Endothelial cell (in vitro differentiated cells): ENCODE measurements at regions not wholly inside any gene's neighbourhood (a gene's known extent, or its start where the extent isn't known, plus 50 kb on each side); places are given as distances from the start of the nearest gene placed in this dataset.

Source experiments
- DNase-seq: peaks from one replicate; pipeline ENCODE4 v3.0.0; 2021; ENCODE audit warnings: low spot score
- H3K27ac Mint-ChIP-seq: one replicate; pipeline ENCODE4 v1.8.0; 2021; ENCODE audit warnings: mixed read lengths, inconsistent platforms; ENCODE audit not compliant: unreplicated experiment
- H3K27me3 Mint-ChIP-seq: one replicate; pipeline ENCODE4 v1.8.0; 2021; ENCODE audit warnings: mild to moderate bottlenecking, moderate library complexity, mixed read lengths, inconsistent platforms; ENCODE audit not compliant: unreplicated experiment
- H3K36me3 Mint-ChIP-seq: one replicate; pipeline ENCODE4 v1.8.0; 2021; ENCODE audit warnings: mild to moderate bottlenecking, low read depth, mixed read lengths, inconsistent platforms; ENCODE audit not compliant: unreplicated experiment
- H3K4me1 Mint-ChIP-seq: one replicate; pipeline ENCODE4 v1.8.0; 2021; ENCODE audit warnings: mild to moderate bottlenecking, mixed read lengths, inconsistent platforms; ENCODE audit not compliant: unreplicated experiment
- H3K4me3 Mint-ChIP-seq: one replicate; pipeline ENCODE4 v1.8.0; 2021; ENCODE audit warnings: mild to moderate bottlenecking, mixed read lengths, inconsistent platforms; ENCODE audit not compliant: unreplicated experiment
- H3K9me3 Mint-ChIP-seq: one replicate; pipeline ENCODE4 v1.8.0; 2021; ENCODE audit warnings: mixed read lengths, inconsistent platforms; ENCODE audit not compliant: unreplicated experiment
- CTCF ChIP-seq: fragments of 200-600 bp; sonication (generic); IDR thresholded peaks from one replicate; pipeline ENCODE4 v1.5.0; 2021; ENCODE audit warnings: antibody characterized with exemption; ENCODE audit not compliant: unreplicated experiment

GRCh38 chr18:55838319-55838718 lies 250.3 kb upstream of the TCF4 start:
- no peak overlapping the region for H3K4me3 Mint-ChIP-seq
- H3K27ac Mint-ChIP-seq = no peak overlapping the region
- H3K36me3 Mint-ChIP-seq = peaks cover 5% of the 10 kb centered on the region
- H3K9me3 Mint-ChIP-seq = no peaks in the 10 kb centered on the region
- no peaks in the 10 kb centered on the region for H3K27me3 Mint-ChIP-seq
- DNase-seq = no peak
- TF ChIP-seq CTCF = no peak
- H3K4me1 Mint-ChIP-seq = no peaks in the 10 kb centered on the region

DNA sequence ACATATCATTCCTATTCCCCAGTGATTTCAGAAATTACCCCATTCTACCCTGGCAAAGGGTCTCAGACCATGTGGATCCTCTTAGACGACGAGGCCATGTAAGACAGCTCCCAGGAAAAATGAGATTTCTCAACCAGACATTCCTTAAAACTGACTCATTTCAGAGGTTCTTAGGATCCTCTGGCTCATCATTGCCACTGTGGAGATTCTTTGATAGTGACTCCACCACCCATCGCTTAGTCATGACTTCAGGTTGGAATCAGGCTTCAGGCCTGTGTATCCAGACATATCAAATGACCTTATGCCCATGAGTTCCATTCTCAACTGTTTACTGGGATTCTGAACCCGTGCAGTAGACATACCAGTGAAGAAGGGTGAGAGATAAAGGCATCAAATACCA lies 245.6 kb upstream of the TCF4 start:
- H3K36me3 Mint-ChIP-seq = no peaks in the 10 kb centered on the region
- H3K4me1 Mint-ChIP-seq = peaks cover 8% of the 10 kb centered on the region
- no peak for DNase-seq
- H3K4me3 Mint-ChIP-seq = no peak overlapping the region
- TF ChIP-seq CTCF = no peak
- H3K27ac Mint-ChIP-seq = no peak overlapping the region
- H3K9me3 Mint-ChIP-seq = no peaks in the 10 kb centered on the region
- no peaks in the 10 kb centered on the region for H3K27me3 Mint-ChIP-seq

- Mint-ChIP-seq H3K27me3 (no peaks in the 10 kb centered on the region), H3K4me1 (peaks cover 8% of the 10 kb centered on the region), H3K4me3 (no peak overlapping the region), H3K36me3 (no peaks in the 10 kb centered on the region), H3K9me3 (no peaks in the 10 kb centered on the region), H3K27ac (no peak overlapping the region)
- DNase-seq = no peak
- no peak for TF ChIP-seq CTCF
Measured at GRCh38 chr18:55830544-55830943, 242.6 kb upstream of the TCF4 start.

DNA sequence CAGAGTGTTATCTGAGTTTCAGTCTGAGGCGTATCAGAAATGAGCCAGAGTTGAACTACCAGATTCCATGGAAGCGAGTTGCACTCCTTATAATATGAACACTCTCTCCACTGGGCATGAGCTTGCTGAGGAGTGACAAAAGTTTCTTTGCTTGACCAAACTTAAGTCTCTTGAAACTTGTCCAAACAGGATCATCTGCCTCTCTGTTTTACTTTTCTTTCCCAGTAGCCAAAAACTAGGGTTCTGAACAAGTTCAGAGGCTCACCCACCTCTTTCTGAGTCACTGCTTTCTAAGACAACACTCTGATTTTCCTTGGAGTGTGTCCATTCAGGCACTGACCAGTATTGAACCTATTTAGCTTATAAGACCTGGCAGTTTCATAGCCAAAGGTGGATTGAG lies 233.2 kb upstream of the TCF4 start:
- Mint-ChIP-seq H3K36me3 (no peaks in the 10 kb centered on the region), H3K27ac (no peak overlapping the region), H3K27me3 (no peaks in the 10 kb centered on the region), H3K4me3 (no peak overlapping the region), H3K4me1 (no peaks in the 10 kb centered on the region), H3K9me3 (no peaks in the 10 kb centered on the region)
- no peak for TF ChIP-seq CTCF
- DNase-seq = no peak

DNA sequence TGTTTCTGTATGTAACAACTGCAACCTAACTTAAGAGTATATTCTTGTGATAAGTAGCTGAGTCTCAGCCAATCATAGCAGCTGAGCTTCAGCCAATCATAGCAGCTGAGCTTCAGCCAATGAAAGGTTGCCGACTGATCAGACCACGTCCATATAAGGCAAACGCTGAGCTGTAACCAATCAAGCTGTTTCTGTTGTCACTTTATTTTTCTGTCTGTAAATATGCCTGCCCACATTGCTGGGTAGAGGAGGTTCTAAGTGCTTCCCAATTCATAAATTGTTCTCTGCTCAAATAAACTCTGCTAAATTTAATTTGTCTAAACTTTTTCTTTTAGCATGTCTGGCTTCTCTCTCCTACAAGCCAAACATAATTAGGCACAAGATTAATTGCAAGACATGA lies 231.5 kb upstream of the TCF4 start:
- no peak for TF ChIP-seq CTCF
- Mint-ChIP-seq H3K36me3 (no peaks in the 10 kb centered on the region), H3K4me1 (peaks cover 4% of the 10 kb centered on the region), H3K27ac (no peak overlapping the region), H3K4me3 (no peak overlapping the region), H3K9me3 (no peaks in the 10 kb centered on the region), H3K27me3 (no peaks in the 10 kb centered on the region)
- no peak for DNase-seq
